MM.1S (cell line): ENCODE measurements at regions not wholly inside any gene's neighbourhood (a gene's known extent, or its start where the extent isn't known, plus 50 kb on each side); places are given as distances from the start of the nearest gene placed in this dataset.

Source experiments
- EZH2 ChIP-seq: fragments of 300-600 bp; sonication (generic); optimal IDR thresholded peaks from 2 replicates; pipeline ENCODE3; 2017; ENCODE audit warnings: low read depth, mild to moderate bottlenecking, antibody characterized with exemption, low read length, mixed read lengths
- TF ChIP-seq, protein P1 (sequence below): fragments of 300-600 bp; sonication (generic); IDR thresholded peaks from 2 replicates; pipeline ENCODE4 v1.5.1; 2016; ENCODE audit warnings: antibody characterized with exemption, low read length, mixed read lengths

DNA sequence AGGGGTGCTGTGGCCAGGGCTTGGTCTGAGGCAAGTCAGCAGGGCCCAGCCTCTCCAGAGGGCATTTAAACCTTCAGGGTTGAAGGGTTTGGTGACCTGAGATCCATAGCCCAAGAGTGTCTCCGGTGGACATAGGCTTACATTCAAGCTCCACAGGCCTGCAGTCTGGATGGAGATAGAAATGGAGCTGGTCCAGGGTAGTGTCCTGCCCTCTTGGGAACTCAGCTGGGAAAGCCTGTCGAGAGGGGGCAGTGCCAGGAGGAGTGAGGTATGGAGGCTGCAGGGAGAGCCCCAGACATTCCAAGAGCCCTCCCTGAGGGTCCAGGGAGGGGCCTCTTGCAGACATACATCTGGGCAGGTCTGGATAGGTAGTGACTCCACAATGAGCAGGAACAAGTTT lies 177.0 kb upstream of the MVB12B start:
- TF ChIP-seq, protein P1, sequence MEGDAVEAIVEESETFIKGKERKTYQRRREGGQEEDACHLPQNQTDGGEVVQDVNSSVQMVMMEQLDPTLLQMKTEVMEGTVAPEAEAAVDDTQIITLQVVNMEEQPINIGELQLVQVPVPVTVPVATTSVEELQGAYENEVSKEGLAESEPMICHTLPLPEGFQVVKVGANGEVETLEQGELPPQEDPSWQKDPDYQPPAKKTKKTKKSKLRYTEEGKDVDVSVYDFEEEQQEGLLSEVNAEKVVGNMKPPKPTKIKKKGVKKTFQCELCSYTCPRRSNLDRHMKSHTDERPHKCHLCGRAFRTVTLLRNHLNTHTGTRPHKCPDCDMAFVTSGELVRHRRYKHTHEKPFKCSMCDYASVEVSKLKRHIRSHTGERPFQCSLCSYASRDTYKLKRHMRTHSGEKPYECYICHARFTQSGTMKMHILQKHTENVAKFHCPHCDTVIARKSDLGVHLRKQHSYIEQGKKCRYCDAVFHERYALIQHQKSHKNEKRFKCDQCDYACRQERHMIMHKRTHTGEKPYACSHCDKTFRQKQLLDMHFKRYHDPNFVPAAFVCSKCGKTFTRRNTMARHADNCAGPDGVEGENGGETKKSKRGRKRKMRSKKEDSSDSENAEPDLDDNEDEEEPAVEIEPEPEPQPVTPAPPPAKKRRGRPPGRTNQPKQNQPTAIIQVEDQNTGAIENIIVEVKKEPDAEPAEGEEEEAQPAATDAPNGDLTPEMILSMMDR = no peak
- no peak for TF ChIP-seq EZH2
